CD4-positive, alpha-beta memory T cell (primary cell): ENCODE measurements at regions not wholly inside any gene's neighbourhood (a gene's known extent, or its start where the extent isn't known, plus 50 kb on each side); places are given as distances from the start of the nearest gene placed in this dataset.

Experiments
- CTCF ChIA-PET: fragments of 350-600 bp; sonication (Branson Sonifier 250); formaldehyde crosslinking; loops from one replicate; lab custom pipeline; 2021; ENCODE audit warnings: inconsistent platforms; ENCODE audit not compliant: partially characterized antibody; lab: Charles Lee
- POLR2A ChIA-PET: fragments of 350-600 bp; sonication (Branson Sonifier 250); formaldehyde crosslinking; loops from one replicate; lab custom pipeline; 2021; ENCODE audit not compliant: partially characterized antibody; lab: Charles Lee
- DNase-seq, 5 donors: peaks; one replicate each; pipeline versions ENCODE4 v3.0.0 to v3.0.0-alpha.2; 2020 to 2022; ENCODE audit warnings: mixed read lengths in 1 of 5
- H3K27ac ChIP-seq: one replicate; pipeline ENCODE4 v1.7.0; 2013; ENCODE audit warnings: low read depth, low read length
- H3K27me3 ChIP-seq: 2 replicates; pipeline ENCODE4 v1.7.0; 2013; ENCODE audit warnings: mild to moderate bottlenecking, low read length, moderate library complexity; ENCODE audit not compliant: insufficient read depth
- H3K36me3 ChIP-seq: 2 replicates; pipeline ENCODE4 v1.7.0; 2013; ENCODE audit warnings: mild to moderate bottlenecking, low read length, moderate library complexity; ENCODE audit not compliant: insufficient read depth
- H3K4me1 ChIP-seq: 2 replicates; pipeline ENCODE4 v1.7.0; 2013; ENCODE audit warnings: mild to moderate bottlenecking, low read length, moderate library complexity; ENCODE audit not compliant: insufficient read depth
- H3K4me3 ChIP-seq, 2 donors: one replicate each; pipeline ENCODE4 v1.7.0; 2013; ENCODE audit warnings: low read length in 2 of 2, mild to moderate bottlenecking in 1 of 2
- H3K9me3 ChIP-seq, 2 donors: one replicate each; pipeline ENCODE4 v1.7.0; 2013; ENCODE audit warnings: low read length in 2 of 2, control low read depth in 1 of 2; ENCODE audit not compliant: control insufficient read depth in 1 of 2
- H3K27ac Mint-ChIP-seq, 7 donors: one replicate each; pipeline ENCODE4 v1.8.0; 2020 to 2021; ENCODE audit warnings: mixed read lengths in 7 of 7, mild to moderate bottlenecking in 6 of 7, inconsistent platforms in 3 of 7, moderate library complexity in 3 of 7
- H3K27me3 Mint-ChIP-seq, 2 donors: one replicate each; pipeline ENCODE4 v1.8.0; 2020 to 2021; ENCODE audit warnings: mixed read lengths in 2 of 2
- H3K36me3 Mint-ChIP-seq, 2 donors: one replicate each; pipeline ENCODE4 v1.8.0; 2020 to 2021; ENCODE audit warnings: mixed read lengths in 2 of 2, inconsistent platforms in 1 of 2, mild to moderate bottlenecking in 1 of 2
- H3K4me1 Mint-ChIP-seq, 4 donors: one replicate each; pipeline ENCODE4 v1.8.0; 2020 to 2021; ENCODE audit warnings: mixed read lengths in 4 of 4, mild to moderate bottlenecking in 1 of 4
- H3K4me3 Mint-ChIP-seq, 8 donors: one replicate each; pipeline ENCODE4 v1.8.0; 2020 to 2021; ENCODE audit warnings: mixed read lengths in 8 of 8, mild to moderate bottlenecking in 7 of 8, moderate library complexity in 6 of 8, inconsistent platforms in 3 of 8
- H3K9me3 Mint-ChIP-seq, 8 donors: one replicate each; pipeline ENCODE4 v1.8.0; 2020 to 2021; ENCODE audit warnings: mixed read lengths in 8 of 8, mild to moderate bottlenecking in 5 of 8, inconsistent platforms in 3 of 8, moderate library complexity in 1 of 8
- intact Hi-C: fragments of 100-400 bp; cut with micrococcal nuclease; formaldehyde crosslinking; loops from one replicate; pipeline ENCODE4 v1.15.1; 2023

DNA sequence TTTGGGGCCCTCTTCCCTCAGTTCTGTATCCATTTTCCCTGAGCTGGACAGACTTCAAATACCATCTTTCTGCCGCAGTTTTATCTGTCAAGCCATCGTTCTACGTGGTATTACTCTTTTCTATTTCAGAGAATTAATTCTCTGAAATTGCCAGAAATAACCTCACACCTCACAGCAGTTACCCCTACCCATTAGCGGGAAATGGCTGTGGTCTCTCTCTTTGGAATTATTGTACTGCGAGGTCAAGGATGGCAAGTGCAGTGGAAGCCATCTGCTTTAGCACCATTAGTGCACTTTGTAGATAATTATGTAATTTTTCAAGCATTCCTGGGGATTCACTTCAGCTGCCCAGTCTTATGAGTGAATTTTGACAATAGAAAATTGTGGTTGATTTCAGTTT is 147.8 kb upstream of the CDH4 start:
- intact Hi-C loops: no loop called here
- H3K4me3 Mint-ChIP-seq: no peak overlapping the region
- no peaks in the 10 kb centered on the region for H3K4me1 ChIP-seq
- H3K4me1 Mint-ChIP-seq: peaks cover 0 to 6% (median 0%) of the 10 kb centered on the region in 4 donors
- no peaks in the 10 kb centered on the region for H3K36me3 ChIP-seq
- H3K27ac Mint-ChIP-seq: no peak overlapping the region
- POLR2A ChIA-PET: no interaction called here
- H3K36me3 Mint-ChIP-seq: no peaks in the 10 kb centered on the region
- peaks cover 0 to 4% (median 0%) of the 10 kb centered on the region in 8 donors for H3K9me3 Mint-ChIP-seq
- DNase-seq: no peak
- H3K27ac ChIP-seq: no peak overlapping the region
- no peaks in the 10 kb centered on the region for H3K9me3 ChIP-seq
- H3K4me3 ChIP-seq: no peak overlapping the region
- CTCF ChIA-PET: no interaction called here
- no peaks in the 10 kb centered on the region for H3K27me3 ChIP-seq
- peaks cover 0 to 3% of the 10 kb centered on the region in 2 donors for H3K27me3 Mint-ChIP-seq

DNA sequence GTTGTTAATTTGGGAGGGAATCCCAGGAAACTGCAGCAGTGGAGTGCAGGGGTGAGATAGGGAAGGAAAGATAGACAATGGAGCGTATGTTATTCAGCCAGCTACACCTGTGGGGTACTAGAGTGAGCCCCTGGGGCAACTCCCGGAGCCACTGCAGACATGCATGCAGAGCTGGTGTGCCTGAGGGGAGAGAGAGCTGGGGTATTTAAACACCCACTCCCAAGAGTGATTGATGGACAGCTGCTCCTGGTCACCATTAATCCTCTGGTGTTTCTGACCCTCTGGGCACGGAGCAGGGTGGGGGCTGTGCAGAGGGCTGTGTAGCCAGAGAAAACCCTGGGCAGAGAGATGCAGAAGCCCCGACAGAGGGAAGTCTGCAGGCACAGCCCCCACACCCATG is 146.7 kb upstream of the CDH4 start:
- H3K4me1 ChIP-seq: no peaks in the 10 kb centered on the region
- H3K4me3 Mint-ChIP-seq: no peak overlapping the region
- H3K36me3 Mint-ChIP-seq: no peaks in the 10 kb centered on the region
- peaks cover 0 to 6% (median 0%) of the 10 kb centered on the region in 4 donors for H3K4me1 Mint-ChIP-seq
- CTCF ChIA-PET: no interaction called here
- POLR2A ChIA-PET: no interaction called here
- H3K9me3 Mint-ChIP-seq: peaks cover 0 to 5% (median 0%) of the 10 kb centered on the region in 8 donors
- no peaks in the 10 kb centered on the region for H3K9me3 ChIP-seq
- H3K36me3 ChIP-seq: no peaks in the 10 kb centered on the region
- H3K27me3 ChIP-seq: no peaks in the 10 kb centered on the region
- peaks cover 0 to 3% of the 10 kb centered on the region in 2 donors for H3K27me3 Mint-ChIP-seq
- H3K4me3 ChIP-seq: no peak overlapping the region
- H3K27ac Mint-ChIP-seq: no peak overlapping the region
- H3K27ac ChIP-seq: no peak overlapping the region
- intact Hi-C loops: no loop called here
- DNase-seq: no peak

DNA sequence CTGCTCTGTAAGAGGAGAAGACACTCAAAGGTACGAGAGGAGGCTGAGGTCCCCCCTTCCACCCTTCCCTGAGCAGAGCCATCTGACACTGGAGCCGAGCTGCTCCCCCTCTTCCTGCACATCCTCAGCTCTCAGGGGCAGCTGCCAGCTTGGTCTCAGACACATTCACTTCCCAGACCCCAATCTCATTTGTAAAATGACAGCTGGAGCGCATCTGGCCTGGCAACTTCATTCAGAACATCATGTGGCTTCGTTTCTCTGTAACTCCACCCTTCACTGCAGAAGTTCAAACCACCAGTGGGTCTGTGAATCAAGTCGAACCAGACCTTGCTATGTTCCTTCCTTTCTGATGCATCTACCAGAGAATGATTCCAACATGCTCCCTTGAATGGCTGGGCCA is 145.6 kb upstream of the CDH4 start:
- ChIA-PET POLR2A (no interaction called here), CTCF (no interaction called here)
- no peak for DNase-seq

DNA sequence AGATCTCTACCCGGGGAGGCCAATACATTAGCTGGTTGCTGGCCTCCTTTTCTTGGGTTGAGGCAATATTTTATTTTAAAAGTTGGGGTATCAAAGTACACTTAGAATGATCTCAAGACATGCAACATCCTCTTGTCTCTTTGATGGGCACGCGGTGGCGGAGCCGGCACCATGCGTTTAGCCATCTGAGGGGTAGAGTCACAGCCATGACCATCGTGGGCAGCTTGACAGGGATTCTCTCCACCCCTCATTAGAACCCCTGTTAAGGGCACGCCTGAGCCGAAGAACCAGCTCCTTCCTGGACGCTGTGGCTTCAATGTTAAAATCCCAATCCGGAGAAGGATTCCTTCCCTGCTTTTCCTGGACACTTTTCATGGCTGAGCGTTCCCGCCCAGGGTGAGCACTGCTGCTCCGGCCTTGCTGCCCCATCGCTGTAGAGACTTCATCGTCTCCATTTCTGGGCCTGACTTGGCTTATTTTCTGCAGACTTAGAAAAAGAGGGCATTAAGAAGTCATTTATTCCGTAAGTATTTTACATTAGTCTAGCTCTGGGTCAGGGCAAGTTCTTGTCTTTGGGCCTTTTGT is 142.7 kb upstream of the CDH4 start:
- H3K36me3 Mint-ChIP-seq: no peaks in the 10 kb centered on the region
- no peak overlapping the region for H3K4me3 Mint-ChIP-seq
- Histone ChIP-seq H3K27ac (no peak overlapping the region), H3K4me3 (no peak overlapping the region), H3K4me1 (no peaks in the 10 kb centered on the region), H3K9me3 (no peaks in the 10 kb centered on the region), H3K27me3 (no peaks in the 10 kb centered on the region), H3K36me3 (no peaks in the 10 kb centered on the region)
- no peak for DNase-seq
- no peaks in the 10 kb centered on the region for H3K4me1 Mint-ChIP-seq
- intact Hi-C loops: no loop called here
- H3K27ac Mint-ChIP-seq: no peak overlapping the region
- H3K9me3 Mint-ChIP-seq: peaks cover 0 to 4% (median 0%) of the 10 kb centered on the region in 8 donors
- ChIA-PET CTCF (no interaction called here), POLR2A (no interaction called here)
- no peaks in the 10 kb centered on the region for H3K27me3 Mint-ChIP-seq

More for the DNA sequence above, 145.6 kb upstream of the CDH4 start:
- Mint-ChIP-seq H3K4me3 (no peak overlapping the region), H3K4me1 (peaks cover 0 to 3% (median 0%) of the 10 kb centered on the region in 4 donors), H3K9me3 (peaks cover 0 to 4% (median 0%) of the 10 kb centered on the region in 8 donors), H3K27ac (no peak overlapping the region), H3K36me3 (no peaks in the 10 kb centered on the region), H3K27me3 (peaks cover 0 to 3% of the 10 kb centered on the region in 2 donors)
- Histone ChIP-seq H3K27me3 (no peaks in the 10 kb centered on the region), H3K9me3 (no peaks in the 10 kb centered on the region), H3K27ac (no peak overlapping the region), H3K4me3 (no peak overlapping the region), H3K36me3 (no peaks in the 10 kb centered on the region), H3K4me1 (no peaks in the 10 kb centered on the region)
- intact Hi-C loops: no loop called here

DNA sequence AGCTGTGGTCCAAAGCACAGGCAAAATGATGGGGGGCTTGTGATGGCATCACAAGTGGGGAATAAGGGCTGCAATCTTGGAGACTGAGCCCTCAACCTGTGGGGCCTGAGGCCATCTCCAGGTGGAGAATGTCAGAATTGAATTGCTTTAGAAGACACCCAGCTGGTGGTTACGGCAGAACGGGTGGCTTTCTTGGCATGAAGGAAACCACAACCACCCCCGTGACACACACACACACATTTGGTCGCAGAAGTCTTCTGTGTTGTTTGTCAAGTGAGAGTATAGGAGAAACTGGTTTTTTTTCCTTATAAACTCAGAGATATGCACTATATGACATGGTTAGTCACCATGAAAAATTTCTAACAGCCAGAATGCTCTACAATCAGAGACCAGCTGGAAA is 139.5 kb upstream of the CDH4 start:
- no peak overlapping the region for H3K4me3 ChIP-seq
- ChIA-PET CTCF (no interaction called here), POLR2A (no interaction called here)
- H3K27me3 Mint-ChIP-seq: peaks cover 0 to 4% of the 10 kb centered on the region in 2 donors
- no peaks in the 10 kb centered on the region for H3K4me1 Mint-ChIP-seq
- H3K36me3 ChIP-seq: no peaks in the 10 kb centered on the region
- no peak overlapping the region for H3K27ac Mint-ChIP-seq
- no peak overlapping the region for H3K4me3 Mint-ChIP-seq
- no peak overlapping the region for H3K27ac ChIP-seq
- H3K9me3 ChIP-seq: no peaks in the 10 kb centered on the region
- no peak for DNase-seq
- H3K36me3 Mint-ChIP-seq: no peaks in the 10 kb centered on the region
- H3K27me3 ChIP-seq: no peaks in the 10 kb centered on the region
- H3K4me1 ChIP-seq: no peaks in the 10 kb centered on the region
- peaks cover 0 to 2% (median 0%) of the 10 kb centered on the region in 8 donors for H3K9me3 Mint-ChIP-seq
- intact Hi-C loops: no loop called here

DNA sequence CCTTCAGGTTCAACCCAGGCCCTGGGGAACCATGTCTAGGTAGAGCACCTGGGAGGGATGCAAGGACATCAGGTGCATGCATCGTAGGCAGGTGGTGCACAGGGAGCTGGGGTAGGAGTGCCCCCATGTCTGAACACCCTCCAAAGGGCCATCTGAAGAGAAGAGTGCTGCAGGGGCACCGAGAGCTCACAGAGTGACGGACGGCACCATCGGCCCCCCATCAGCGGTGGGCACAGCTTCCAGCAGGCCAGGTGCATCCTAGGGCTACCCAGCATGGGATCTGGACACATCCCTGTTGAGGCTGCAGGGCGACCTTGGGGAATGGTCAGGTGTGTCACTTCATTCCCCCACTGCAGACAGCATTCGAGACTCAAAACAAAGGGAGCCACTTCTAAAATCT is 138.3 kb upstream of the CDH4 start:
- H3K36me3 Mint-ChIP-seq: no peaks in the 10 kb centered on the region
- Histone ChIP-seq H3K4me3 (no peak overlapping the region), H3K36me3 (no peaks in the 10 kb centered on the region), H3K4me1 (no peaks in the 10 kb centered on the region), H3K27me3 (no peaks in the 10 kb centered on the region), H3K27ac (no peak overlapping the region), H3K9me3 (no peaks in the 10 kb centered on the region)
- ChIA-PET CTCF (no interaction called here), POLR2A (no interaction called here)
- H3K27me3 Mint-ChIP-seq: peaks cover 0 to 4% of the 10 kb centered on the region in 2 donors
- intact Hi-C loops: no loop called here
- DNase-seq: no peak
- no peak overlapping the region for H3K4me3 Mint-ChIP-seq
- peaks cover 0 to 2% (median 0%) of the 10 kb centered on the region in 8 donors for H3K9me3 Mint-ChIP-seq
- H3K4me1 Mint-ChIP-seq: no peaks in the 10 kb centered on the region
- no peak overlapping the region for H3K27ac Mint-ChIP-seq

DNA sequence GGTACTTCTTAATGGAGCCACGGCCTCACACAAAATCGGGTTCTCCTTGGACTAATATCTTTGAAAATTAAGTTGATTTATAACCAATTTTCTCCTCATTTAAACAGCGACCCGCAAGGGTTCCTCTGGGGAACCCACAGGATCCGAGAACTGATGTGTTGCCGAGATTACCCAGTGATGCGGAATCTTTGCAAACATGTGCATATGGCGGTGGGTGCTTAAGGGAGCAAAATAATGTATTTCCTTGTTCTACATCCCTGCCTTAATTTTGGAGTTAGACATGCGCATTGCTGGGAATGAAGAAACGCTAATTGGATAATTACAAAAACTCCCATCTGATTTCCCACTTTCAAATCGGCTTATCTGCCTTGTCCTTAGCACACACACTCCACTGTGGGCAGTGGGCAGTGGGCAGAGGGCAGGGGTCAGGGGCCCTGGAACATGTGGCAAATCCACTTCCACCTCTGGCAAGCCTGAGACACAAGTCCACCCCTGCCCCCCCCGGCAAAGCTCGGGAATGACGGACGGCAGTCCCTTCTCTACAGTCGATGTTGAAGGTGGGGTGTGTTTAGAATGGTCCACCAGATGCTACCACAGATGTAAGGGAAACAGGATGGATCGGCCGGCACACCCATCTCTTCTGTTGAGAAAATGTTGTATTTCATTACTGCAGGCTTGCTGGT is 137.4 kb upstream of the CDH4 start:
- H3K4me3 Mint-ChIP-seq: no peak overlapping the region
- no peaks in the 10 kb centered on the region for H3K9me3 Mint-ChIP-seq
- CTCF ChIA-PET: no interaction called here
- H3K4me1 ChIP-seq: no peaks in the 10 kb centered on the region
- H3K27me3 Mint-ChIP-seq: peaks cover 0 to 4% of the 10 kb centered on the region in 2 donors
- no peaks in the 10 kb centered on the region for H3K36me3 ChIP-seq
- no peak for DNase-seq
- no peak overlapping the region for H3K4me3 ChIP-seq
- no peak overlapping the region for H3K27ac Mint-ChIP-seq
- H3K27ac ChIP-seq: no peak overlapping the region
- intact Hi-C loops: no loop called here
- POLR2A ChIA-PET: no interaction called here
- no peaks in the 10 kb centered on the region for H3K9me3 ChIP-seq
- H3K27me3 ChIP-seq: no peaks in the 10 kb centered on the region
- no peaks in the 10 kb centered on the region for H3K36me3 Mint-ChIP-seq
- no peaks in the 10 kb centered on the region for H3K4me1 Mint-ChIP-seq
